HepG2 (cell line): ENCODE measurements at regions not wholly inside any gene's neighbourhood (a gene's known extent, or its start where the extent isn't known, plus 50 kb on each side); places are given as distances from the start of the nearest gene placed in this dataset.

Source experiments
- BHLHE40 ChIP-seq: IDR thresholded peaks from 2 replicates; pipeline ENCODE4 v1.6.1; 2011; ENCODE audit warnings: low read length, improper control_type of control experiment
- CC2D1A ChIP-seq: sonication (generic); formaldehyde crosslinking; IDR thresholded peaks from 2 replicates; pipeline ENCODE4 v1.8.1; 2023; ENCODE audit warnings: mild to moderate bottlenecking, missing genetic modification reagents
- CEBPB ChIP-seq: IDR thresholded peaks from 2 replicates; pipeline ENCODE4 v1.6.1; 2011; ENCODE audit warnings: low read depth, low read length, improper control_type of control experiment, borderline replicate concordance
- HOXA7 ChIP-seq: sonication (generic); formaldehyde crosslinking; IDR thresholded peaks from 2 replicates; pipeline ENCODE4 v1.8.1; 2022; ENCODE audit warnings: mild to moderate bottlenecking, missing genetic modification reagents, moderate library complexity
- IRF2 ChIP-seq: IDR thresholded peaks from 2 replicates; pipeline ENCODE4 v1.6.1; 2018; ENCODE audit warnings: missing genetic modification reagents, missing compliant biosample characterization
- ISL2 ChIP-seq: sonication (generic); formaldehyde crosslinking; IDR thresholded peaks from 2 replicates; pipeline ENCODE4 v1.5.0; 2020; ENCODE audit warnings: missing genetic modification reagents
- MTF1 ChIP-seq: sonication (generic); formaldehyde crosslinking; IDR thresholded peaks from 2 replicates; pipeline ENCODE4 v1.5.0; 2020; ENCODE audit warnings: missing genetic modification reagents
- PAF1 ChIP-seq: IDR thresholded peaks from 2 replicates; pipeline ENCODE4 v1.6.1; 2016; ENCODE audit warnings: missing genetic modification reagents, missing compliant biosample characterization
- POLR2AphosphoS2 ChIP-seq: IDR thresholded peaks from 2 replicates; pipeline ENCODE4 v1.6.1; 2011; ENCODE audit warnings: low read depth, low read length, improper control_type of control experiment
- RFX3 ChIP-seq: IDR thresholded peaks from 2 replicates; pipeline ENCODE4 v1.6.1; 2016; ENCODE audit warnings: missing biosample characterization, missing genetic modification reagents
- SNAI1 ChIP-seq: sonication (generic); formaldehyde crosslinking; IDR thresholded peaks from 2 replicates; pipeline ENCODE4 v1.5.0; 2020; ENCODE audit warnings: mild to moderate bottlenecking, missing genetic modification reagents, borderline replicate concordance
- THRA ChIP-seq: sonication (generic); formaldehyde crosslinking; IDR thresholded peaks from 2 replicates; pipeline ENCODE4 v1.4.0; 2020; ENCODE audit warnings: missing genetic modification reagents, borderline replicate concordance
- XBP1 ChIP-seq: sonication (generic); formaldehyde crosslinking; IDR thresholded peaks from 2 replicates; pipeline ENCODE4 v1.5.0; 2020; ENCODE audit warnings: missing genetic modification reagents
- ZBTB39 ChIP-seq: sonication (generic); formaldehyde crosslinking; IDR thresholded peaks from 2 replicates; pipeline ENCODE4 v1.5.0; 2020; ENCODE audit warnings: missing genetic modification reagents
- ZHX1 ChIP-seq: sonication (generic); formaldehyde crosslinking; IDR thresholded peaks from 2 replicates; pipeline ENCODE4 v1.8.1; 2022; ENCODE audit warnings: low read depth, mild to moderate bottlenecking, missing genetic modification reagents
- ZNF383 ChIP-seq: sonication (generic); formaldehyde crosslinking; IDR thresholded peaks from 2 replicates; pipeline ENCODE4 v1.4.0; 2020; ENCODE audit warnings: missing genetic modification reagents, mild to moderate bottlenecking, borderline replicate concordance
- ZNF562 ChIP-seq: sonication (generic); formaldehyde crosslinking; IDR thresholded peaks from 2 replicates; pipeline ENCODE4 v1.8.0; 2022; ENCODE audit warnings: missing genetic modification reagents, borderline replicate concordance
- ZNF775 ChIP-seq: sonication (generic); formaldehyde crosslinking; IDR thresholded peaks from 2 replicates; pipeline ENCODE4 v1.4.0; 2020; ENCODE audit warnings: missing genetic modification reagents, mild to moderate bottlenecking, moderate library complexity, borderline replicate concordance
- ZNF776 ChIP-seq: sonication (generic); formaldehyde crosslinking; IDR thresholded peaks from 2 replicates; pipeline ENCODE4 v1.4.0; 2020; ENCODE audit warnings: mild to moderate bottlenecking, missing genetic modification reagents
- ZNF816 ChIP-seq: sonication (generic); formaldehyde crosslinking; IDR thresholded peaks from 2 replicates; pipeline ENCODE4 v1.8.0; 2022; ENCODE audit warnings: missing genetic modification reagents, mild to moderate bottlenecking, borderline replicate concordance
- TF ChIP-seq, protein P1 (sequence below): sonication (generic); formaldehyde crosslinking; conservative IDR thresholded peaks from 2 replicates; pipeline ENCODE4 v1.4.0; 2020; ENCODE audit warnings: missing genetic modification reagents
- TF ChIP-seq, protein P2 (sequence below): sonication (generic); formaldehyde crosslinking; IDR thresholded peaks from 2 replicates; pipeline ENCODE4 v1.5.0; 2020; ENCODE audit warnings: missing genetic modification reagents

DNA sequence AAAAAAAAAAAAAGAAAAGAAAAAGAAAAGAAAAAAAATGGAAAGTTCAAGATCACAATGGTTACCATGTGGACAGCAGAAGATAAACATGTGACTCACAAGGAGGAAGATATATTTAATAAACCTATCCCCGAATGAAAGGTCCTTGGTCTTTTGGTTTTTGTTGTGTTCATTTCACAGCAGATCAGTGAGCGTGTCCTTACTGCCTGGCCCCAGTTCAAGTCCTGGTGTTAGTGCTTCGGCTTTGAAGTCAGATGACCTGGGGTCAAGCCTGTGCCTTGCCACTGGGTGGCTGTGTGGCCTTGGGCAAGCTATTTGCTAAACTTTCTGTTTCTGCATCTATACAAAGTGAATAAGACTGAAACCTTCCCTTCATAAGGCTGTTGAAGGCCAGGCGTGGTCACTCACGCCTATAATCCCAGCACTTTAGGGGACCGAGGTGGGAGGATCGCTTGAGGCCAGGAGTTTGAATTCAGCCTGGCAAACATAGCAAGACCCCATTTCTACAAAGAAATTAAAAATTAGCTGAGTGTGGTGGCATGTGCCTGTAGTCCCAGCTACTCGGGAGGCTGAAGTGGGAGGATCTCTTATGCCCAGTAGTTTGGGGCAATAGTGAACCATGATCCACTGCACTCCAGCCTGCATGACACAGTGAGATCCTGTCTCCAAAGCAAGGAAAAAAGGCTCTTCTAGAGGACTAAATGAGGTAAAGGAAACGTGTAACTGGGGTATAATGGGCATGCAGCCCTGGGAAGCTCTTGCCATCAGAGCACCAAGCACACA is 94.5 kb upstream of the SPATA31D4 start (continued):
- TF ChIP-seq, protein P1, sequence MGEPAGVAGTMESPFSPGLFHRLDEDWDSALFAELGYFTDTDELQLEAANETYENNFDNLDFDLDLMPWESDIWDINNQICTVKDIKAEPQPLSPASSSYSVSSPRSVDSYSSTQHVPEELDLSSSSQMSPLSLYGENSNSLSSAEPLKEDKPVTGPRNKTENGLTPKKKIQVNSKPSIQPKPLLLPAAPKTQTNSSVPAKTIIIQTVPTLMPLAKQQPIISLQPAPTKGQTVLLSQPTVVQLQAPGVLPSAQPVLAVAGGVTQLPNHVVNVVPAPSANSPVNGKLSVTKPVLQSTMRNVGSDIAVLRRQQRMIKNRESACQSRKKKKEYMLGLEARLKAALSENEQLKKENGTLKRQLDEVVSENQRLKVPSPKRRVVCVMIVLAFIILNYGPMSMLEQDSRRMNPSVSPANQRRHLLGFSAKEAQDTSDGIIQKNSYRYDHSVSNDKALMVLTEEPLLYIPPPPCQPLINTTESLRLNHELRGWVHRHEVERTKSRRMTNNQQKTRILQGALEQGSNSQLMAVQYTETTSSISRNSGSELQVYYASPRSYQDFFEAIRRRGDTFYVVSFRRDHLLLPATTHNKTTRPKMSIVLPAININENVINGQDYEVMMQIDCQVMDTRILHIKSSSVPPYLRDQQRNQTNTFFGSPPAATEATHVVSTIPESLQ (CRISPR knock-in tag), result no peak
- TF ChIP-seq HOXA7 (CRISPR knock-in tag), result no peak
- no peak for TF ChIP-seq PAF1 (CRISPR knock-in tag)
- TF ChIP-seq BHLHE40, result peak; percentile 36; the same call in 1 of the 2 replicates
- no peak for TF ChIP-seq RFX3 (CRISPR knock-in tag)
- TF ChIP-seq IRF2 (CRISPR knock-in tag), result no peak
- no peak for TF ChIP-seq ZNF776 (CRISPR knock-in tag)
- TF ChIP-seq ZNF775 (CRISPR knock-in tag), result no peak
- no peak for TF ChIP-seq ZNF383 (CRISPR knock-in tag)
- no peak for TF ChIP-seq MTF1 (CRISPR knock-in tag)
- no peak for TF ChIP-seq ZNF816 (CRISPR knock-in tag)
- no peak for TF ChIP-seq ZHX1 (CRISPR knock-in tag)
- TF ChIP-seq POLR2AphosphoS2, result no peak
- TF ChIP-seq, protein P2, sequence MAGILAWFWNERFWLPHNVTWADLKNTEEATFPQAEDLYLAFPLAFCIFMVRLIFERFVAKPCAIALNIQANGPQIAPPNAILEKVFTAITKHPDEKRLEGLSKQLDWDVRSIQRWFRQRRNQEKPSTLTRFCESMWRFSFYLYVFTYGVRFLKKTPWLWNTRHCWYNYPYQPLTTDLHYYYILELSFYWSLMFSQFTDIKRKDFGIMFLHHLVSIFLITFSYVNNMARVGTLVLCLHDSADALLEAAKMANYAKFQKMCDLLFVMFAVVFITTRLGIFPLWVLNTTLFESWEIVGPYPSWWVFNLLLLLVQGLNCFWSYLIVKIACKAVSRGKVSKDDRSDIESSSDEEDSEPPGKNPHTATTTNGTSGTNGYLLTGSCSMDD, result no peak
- no peak for TF ChIP-seq ZBTB39 (CRISPR knock-in tag)
- TF ChIP-seq THRA (CRISPR knock-in tag), result peak; percentile 88; the same call in 1 of the 2 replicates
- no peak for TF ChIP-seq ZNF562 (CRISPR knock-in tag)
- TF ChIP-seq SNAI1 (CRISPR knock-in tag), result no peak
- TF ChIP-seq CEBPB, result no peak
- TF ChIP-seq ISL2 (CRISPR knock-in tag), result peak; percentile 90
- TF ChIP-seq XBP1 (CRISPR knock-in tag), result no peak
- TF ChIP-seq CC2D1A (CRISPR knock-in tag), result no peak
